Esophagus muscularis mucosa (tissue), 4 donors: ENCODE measurements at regions not wholly inside any gene's neighbourhood (a gene's known extent, or its start where the extent isn't known, plus 50 kb on each side); places are given as distances from the start of the nearest gene placed in this dataset.

Experiments
- DNase-seq: peaks from one replicate; pipeline ENCODE4 v3.0.0-alpha.2; 2017; ENCODE audit errors: extremely low spot score
- H3K27ac ChIP-seq, 4 donors: fragments of 200-600 bp; sonication (generic); replicated peaks in 1 of 4; 1 replicate in 3 of 4; 2 replicates in 1 of 4; pipeline ENCODE4 v1.5.1; 2016 to 2019; ENCODE audit warnings: mild to moderate bottlenecking in 1 of 4
- H3K27me3 ChIP-seq, 4 donors: fragments of 200-600 bp; sonication (generic); one replicate each; pipeline versions ENCODE4 v1.5.1 to v1.6.0; 2016 to 2019
- H3K36me3 ChIP-seq, 4 donors: fragments of 200-600 bp; sonication (generic); one replicate each; pipeline ENCODE4 v1.5.1; 2016 to 2019
- H3K4me1 ChIP-seq, 4 donors: fragments of 200-600 bp; sonication (generic); one replicate each; pipeline ENCODE4 v1.5.1; 2016 to 2019
- H3K4me3 ChIP-seq, 4 donors: fragments of 200-600 bp; sonication (generic); 1 replicate in 2 of 4; 2 replicates in 2 of 4; pipeline ENCODE4 v1.5.1; 2016 to 2019; ENCODE audit warnings: mild to moderate bottlenecking in 4 of 4, moderate library complexity in 1 of 4
- H3K9me3 ChIP-seq, 4 donors: fragments of 200-600 bp; sonication (generic); 1 replicate in 3 of 4; 2 replicates in 1 of 4; pipeline ENCODE4 v1.5.1; 2016 to 2019
- EP300 ChIP-seq: sonication (generic); formaldehyde crosslinking; IDR thresholded peaks from one replicate; pipeline ENCODE4 v1.6.1; 2017; ENCODE audit warnings: antibody characterized with exemption
- POLR2A ChIP-seq: fragments of 450-650 bp; IDR thresholded peaks from one replicate; pipeline ENCODE4 v1.6.1; 2017; ENCODE audit warnings: antibody characterized with exemption, moderate library complexity, mild to moderate bottlenecking, low read depth
- POLR2AphosphoS5 ChIP-seq, 2 donors: sonication (generic); formaldehyde crosslinking; IDR thresholded peaks; one replicate each; pipeline ENCODE4 v1.6.1; 2017; ENCODE audit warnings: antibody characterized with exemption in 2 of 2
- WGBS: methylation state at CpG from one replicate; pipeline ENCODE4 v1.1.5; 2018; 5-methylcytosine and 5-hydroxymethylcytosine counted together
- intact Hi-C: fragments of 100-400 bp; cut with DNase I; formaldehyde crosslinking; loops from one replicate; pipeline ENCODE4 v1.15.1; 2023
- TF ChIP-seq, protein P1 (sequence below), 3 experiments: fragments of 200-600 bp in 2 of 3; fragments of 450-650 bp in 1 of 3; sonication (generic) in 2 of 3; IDR thresholded peaks; one replicate each; pipeline ENCODE4 v1.5.1; 2017 to 2019; ENCODE audit warnings: antibody characterized with exemption in 3 of 3, mild to moderate bottlenecking in 2 of 3, moderate library complexity in 1 of 3

DNA sequence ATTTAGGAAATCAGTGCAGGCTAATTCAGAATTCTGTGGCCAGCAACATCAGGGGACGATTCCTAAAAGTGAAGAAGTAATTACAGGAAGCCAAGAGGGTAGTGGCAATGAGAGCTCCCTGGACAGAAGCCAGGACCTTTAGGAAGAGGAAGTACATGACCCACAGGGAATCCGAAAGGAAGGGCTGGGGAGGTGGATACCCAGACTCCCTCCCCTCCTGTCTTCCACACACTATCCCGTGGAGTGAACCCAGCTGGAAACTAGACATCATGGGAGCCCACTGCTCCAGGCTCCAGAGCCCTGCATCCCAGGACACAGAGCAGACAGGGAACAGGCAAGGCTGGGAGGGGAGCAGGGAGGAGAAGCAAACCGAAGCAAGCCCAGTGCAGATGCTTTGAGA, 83.0 kb downstream of the SNX5 start:
- intact Hi-C loops: no loop called here
- Histone ChIP-seq H3K27ac (no peak overlapping the region), H3K9me3 (peaks cover 0 to 11% (median 2%) of the 10 kb centered on the region in 4 donors), H3K4me3 (no peak overlapping the region), H3K4me1 (peaks cover 13 to 38% (median 21%) of the 10 kb centered on the region in 4 donors), H3K27me3 (no peaks in the 10 kb centered on the region), H3K36me3 (no peaks in the 10 kb centered on the region)
- 40% methylated on average over 4 of the region's 4 CpGs for WGBS
- no peak for DNase-seq
- no peak for TF ChIP-seq EP300
- TF ChIP-seq, protein P1, sequence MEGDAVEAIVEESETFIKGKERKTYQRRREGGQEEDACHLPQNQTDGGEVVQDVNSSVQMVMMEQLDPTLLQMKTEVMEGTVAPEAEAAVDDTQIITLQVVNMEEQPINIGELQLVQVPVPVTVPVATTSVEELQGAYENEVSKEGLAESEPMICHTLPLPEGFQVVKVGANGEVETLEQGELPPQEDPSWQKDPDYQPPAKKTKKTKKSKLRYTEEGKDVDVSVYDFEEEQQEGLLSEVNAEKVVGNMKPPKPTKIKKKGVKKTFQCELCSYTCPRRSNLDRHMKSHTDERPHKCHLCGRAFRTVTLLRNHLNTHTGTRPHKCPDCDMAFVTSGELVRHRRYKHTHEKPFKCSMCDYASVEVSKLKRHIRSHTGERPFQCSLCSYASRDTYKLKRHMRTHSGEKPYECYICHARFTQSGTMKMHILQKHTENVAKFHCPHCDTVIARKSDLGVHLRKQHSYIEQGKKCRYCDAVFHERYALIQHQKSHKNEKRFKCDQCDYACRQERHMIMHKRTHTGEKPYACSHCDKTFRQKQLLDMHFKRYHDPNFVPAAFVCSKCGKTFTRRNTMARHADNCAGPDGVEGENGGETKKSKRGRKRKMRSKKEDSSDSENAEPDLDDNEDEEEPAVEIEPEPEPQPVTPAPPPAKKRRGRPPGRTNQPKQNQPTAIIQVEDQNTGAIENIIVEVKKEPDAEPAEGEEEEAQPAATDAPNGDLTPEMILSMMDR (IDR thresholded peaks at IDR 0.05): no peak
- TF ChIP-seq POLR2AphosphoS5 (IDR thresholded peaks at IDR 0.05): no peak

- 58% methylated on average over 3 of the region's 3 CpGs for WGBS
- DNase-seq: no peak
These were observed 83.5 kb downstream of the SNX5 start for GRCh38 chr20:17885076-17885475.

DNA sequence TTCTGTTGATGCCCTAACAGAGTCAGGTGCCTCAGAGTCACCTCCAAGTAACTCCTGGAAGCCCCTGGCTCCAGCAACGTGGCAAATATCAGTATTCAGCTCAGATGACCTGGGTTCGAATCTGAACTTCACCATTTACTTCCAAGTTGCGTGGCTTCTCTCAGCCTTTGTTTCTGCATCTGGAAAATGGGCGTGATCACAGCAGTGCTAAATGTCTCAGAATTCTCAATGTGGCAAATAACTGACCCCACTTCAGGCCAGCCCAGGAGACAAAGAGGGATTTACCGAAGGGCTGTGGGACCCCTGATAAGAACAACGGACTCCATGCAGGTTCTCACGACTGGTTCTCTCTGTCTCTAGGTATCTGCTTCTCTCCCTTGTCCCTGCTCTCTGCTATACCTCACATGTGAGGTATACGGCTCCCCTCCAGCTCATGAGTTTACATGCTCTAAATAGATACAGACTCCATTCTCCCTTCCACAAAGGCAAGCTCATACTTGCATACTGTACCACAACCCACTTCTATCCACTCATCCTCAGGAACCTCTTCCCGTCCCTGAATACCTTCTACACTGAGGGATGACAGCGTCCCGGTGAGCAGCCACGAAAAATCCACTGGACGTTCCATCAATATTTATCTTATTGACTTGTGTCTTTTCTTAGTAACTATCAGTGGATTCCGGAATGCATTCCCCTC, 84.1 kb downstream of the SNX5 start:
- Histone ChIP-seq H3K27ac (no peak overlapping the region), H3K9me3 (peaks cover 0 to 3% (median 1%) of the 10 kb centered on the region in 4 donors), H3K36me3 (no peaks in the 10 kb centered on the region), H3K27me3 (no peaks in the 10 kb centered on the region), H3K4me3 (no peak overlapping the region), H3K4me1 (peaks cover 13 to 38% (median 21%) of the 10 kb centered on the region in 4 donors)
- DNase-seq: no peak
- intact Hi-C loops: no loop called here
- TF ChIP-seq POLR2AphosphoS5 (IDR thresholded peaks at IDR 0.05): no peak
- no peak for TF ChIP-seq POLR2A
- TF ChIP-seq EP300: no peak
- TF ChIP-seq, protein P1 (IDR thresholded peaks at IDR 0.05): no peak
- 92% methylated on average over 14 of the region's 14 CpGs for WGBS

More at GRCh38 chr20:17885076-17885475, 83.5 kb downstream of the SNX5 start:
- Histone ChIP-seq H3K27me3 (no peaks in the 10 kb centered on the region), H3K27ac (no peak overlapping the region), H3K36me3 (no peaks in the 10 kb centered on the region), H3K9me3 (peaks cover 0 to 6% (median 2%) of the 10 kb centered on the region in 4 donors), H3K4me1 (peaks cover 13 to 38% (median 21%) of the 10 kb centered on the region in 4 donors), H3K4me3 (no peak overlapping the region)
- intact Hi-C loops: no loop called here
- TF ChIP-seq, protein P1 (IDR thresholded peaks at IDR 0.05): no peak
- TF ChIP-seq POLR2AphosphoS5 (IDR thresholded peaks at IDR 0.05) (no peak), POLR2A (no peak), EP300 (no peak)

DNA sequence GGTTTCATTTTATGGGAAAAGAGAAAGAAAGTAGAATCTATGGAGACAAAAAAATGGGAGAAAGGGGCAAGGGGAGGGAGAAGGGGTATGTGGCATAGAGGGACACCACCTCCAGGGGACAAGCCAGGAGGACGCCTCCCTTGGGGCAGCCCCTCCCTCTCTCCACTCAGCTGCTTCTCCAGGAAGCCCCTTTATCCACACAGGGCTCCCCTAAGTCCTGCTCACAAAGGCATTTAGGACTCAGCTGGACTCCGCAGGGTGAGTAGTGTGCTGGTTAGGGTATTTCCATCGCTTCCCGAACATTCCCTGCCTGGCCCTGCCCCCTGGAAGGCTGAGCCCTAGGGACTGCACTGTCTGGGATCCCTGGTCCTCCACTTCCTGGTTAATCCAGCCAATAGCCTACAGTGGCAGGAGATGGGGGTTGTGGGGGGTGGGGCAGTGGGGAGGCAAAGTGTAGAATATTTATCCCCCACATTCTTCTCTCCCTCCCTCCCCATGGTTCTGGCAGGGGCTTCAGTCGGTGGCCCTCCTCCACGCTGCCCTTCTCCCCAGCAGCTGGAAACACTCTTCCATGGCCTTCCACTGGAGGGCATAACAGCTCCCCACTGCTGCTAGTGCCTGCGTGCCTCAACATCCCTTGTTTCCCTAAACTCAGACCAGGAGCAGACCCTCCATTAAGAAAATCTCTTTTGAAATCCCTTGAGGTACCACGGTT, 84.8 kb downstream of the SNX5 start:
- WGBS: 82% methylated on average over 7 of the region's 8 CpGs
- H3K27ac ChIP-seq: no peak overlapping the region
- intact Hi-C loops: no loop called here

More for the DNA sequence above, 84.8 kb downstream of the SNX5 start:
- no peak overlapping the region for H3K4me3 ChIP-seq
- peaks cover 13 to 38% (median 21%) of the 10 kb centered on the region in 4 donors for H3K4me1 ChIP-seq
- H3K27me3 ChIP-seq: no peaks in the 10 kb centered on the region
- DNase-seq: no peak
- TF ChIP-seq POLR2AphosphoS5 (IDR thresholded peaks at IDR 0.05): no peak
- TF ChIP-seq, protein P1 (IDR thresholded peaks at IDR 0.05): no peak
- TF ChIP-seq EP300: no peak
- no peak for TF ChIP-seq POLR2A
- H3K9me3 ChIP-seq: no peaks in the 10 kb centered on the region
- no peaks in the 10 kb centered on the region for H3K36me3 ChIP-seq
